ENCODE measurements at regions not wholly inside any gene's neighbourhood (a gene's known extent, or its start where the extent isn't known, plus 50 kb on each side); places are given as distances from the start of the nearest gene placed in this dataset.

GRCh38 chr2:105504459-105504858 lies 105.6 kb upstream of the FHL2 start:
- TF ChIP-seq POLR2A (IDR thresholded peaks at IDR 0.05; ENCODE audit: extremely low read depth, insufficient read length) (no peak), CTCF (IDR thresholded peaks at IDR 0.05; ENCODE audit: low read depth, low read length) (no peak), MAX (IDR thresholded peaks at IDR 0.05; ENCODE audit: low read depth, low read length) (no peak), MYC (IDR thresholded peaks at IDR 0.05; ENCODE audit: low read depth, low read length) (no peak)
- no peak for DNase-seq (ENCODE audit: low read depth)

GRCh38 chr2:105502625-105503334 lies 103.9 kb upstream of the FHL2 start:
- no peak for DNase-seq (ENCODE audit: low read depth)
- TF ChIP-seq MAX (IDR thresholded peaks at IDR 0.05; ENCODE audit: low read depth, low read length) = no peak
- TF ChIP-seq POLR2A (IDR thresholded peaks at IDR 0.05; ENCODE audit: extremely low read depth, insufficient read length) = no peak
- no peak for TF ChIP-seq CTCF (IDR thresholded peaks at IDR 0.05; ENCODE audit: low read depth, low read length)
- no peak for TF ChIP-seq MYC (IDR thresholded peaks at IDR 0.05; ENCODE audit: low read depth, low read length)
- H3K4me3 ChIP-seq (ENCODE audit: low read depth, low read length) = no peak overlapping the region

More at GRCh38 chr2:105504459-105504858, 105.6 kb upstream of the FHL2 start:
- no peak overlapping the region for H3K4me3 ChIP-seq (ENCODE audit: low read depth, low read length)

- DNase-seq (ENCODE audit: low read depth) = no peak
- TF ChIP-seq POLR2A (IDR thresholded peaks at IDR 0.05; ENCODE audit: extremely low read depth, insufficient read length) (no peak), MYC (IDR thresholded peaks at IDR 0.05; ENCODE audit: low read depth, low read length) (no peak), MAX (IDR thresholded peaks at IDR 0.05; ENCODE audit: low read depth, low read length) (no peak), CTCF (IDR thresholded peaks at IDR 0.05; ENCODE audit: low read depth, low read length) (no peak)
- H3K4me3 ChIP-seq (ENCODE audit: low read depth, low read length) = no peak overlapping the region
Observed at GRCh38 chr2:105498281-105498846, 99.5 kb upstream of the FHL2 start.

GRCh38 chr2:105497094-105497493 lies 98.2 kb upstream of the FHL2 start:
- no peak for DNase-seq (ENCODE audit: low read depth)
- TF ChIP-seq POLR2A (IDR thresholded peaks at IDR 0.05; ENCODE audit: extremely low read depth, insufficient read length) (no peak), CTCF (IDR thresholded peaks at IDR 0.05; ENCODE audit: low read depth, low read length) (no peak), MAX (IDR thresholded peaks at IDR 0.05; ENCODE audit: low read depth, low read length) (no peak), MYC (IDR thresholded peaks at IDR 0.05; ENCODE audit: low read depth, low read length) (no peak)
- H3K4me3 ChIP-seq (ENCODE audit: low read depth, low read length) = no peak overlapping the region

- no peak for TF ChIP-seq POLR2A (IDR thresholded peaks at IDR 0.05; ENCODE audit: extremely low read depth, insufficient read length)
- no peak for TF ChIP-seq MAX (IDR thresholded peaks at IDR 0.05; ENCODE audit: low read depth, low read length)
- no peak for TF ChIP-seq CTCF (IDR thresholded peaks at IDR 0.05; ENCODE audit: low read depth, low read length)
- no peak for TF ChIP-seq MYC (IDR thresholded peaks at IDR 0.05; ENCODE audit: low read depth, low read length)
- no peak for DNase-seq (ENCODE audit: low read depth)
Observed at GRCh38 chr2:105496271-105496670, 97.4 kb upstream of the FHL2 start.

More at GRCh38 chr2:105496271-105496670, 97.4 kb upstream of the FHL2 start:
- H3K4me3 ChIP-seq (ENCODE audit: low read depth, low read length) = no peak overlapping the region

Data from NB4 (cell line).